ENCODE measurements at regions not wholly inside any gene's neighbourhood (a gene's known extent, or its start where the extent isn't known, plus 50 kb on each side); places are given as distances from the start of the nearest gene placed in this dataset.

- TF ChIP-seq ZNF12 (CRISPR knock-in tag; IDR thresholded peaks at IDR 0.05) (peak; percentile 83), ZNF784 (CRISPR knock-in tag; IDR thresholded peaks at IDR 0.05; ENCODE audit: borderline replicate concordance) (no peak), TMF1 (CRISPR knock-in tag; IDR thresholded peaks at IDR 0.05; ENCODE audit: low read depth) (no peak), RERE (CRISPR knock-in tag; IDR thresholded peaks at IDR 0.05; ENCODE audit: low read depth) (peak; percentile 37; the same call in 1 of the 2 replicates), ZNF30 (CRISPR knock-in tag; IDR thresholded peaks at IDR 0.05) (no peak; the same call in 1 of the 2 replicates), ZNF318 (CRISPR knock-in tag; IDR thresholded peaks at IDR 0.05) (no peak), ZBED4 (CRISPR knock-in tag; IDR thresholded peaks at IDR 0.05; ENCODE audit: borderline replicate concordance) (peak; percentile 77; the same call in 1 of the 2 replicates), GATAD1 (CRISPR knock-in tag; IDR thresholded peaks at IDR 0.05) (peak; percentile 53)
Measured at GRCh38 chr6:43916924-43917877, 147.2 kb downstream of the VEGFA start (continued).
